Sciatic nerve (tissue), 2 donors: ENCODE measurements at regions not wholly inside any gene's neighbourhood (a gene's known extent, or its start where the extent isn't known, plus 50 kb on each side); places are given as distances from the start of the nearest gene placed in this dataset.

ENCODE experiments used
- ATAC-seq: fragments of 200-7000 bp; cut with Tn5 transposase; one replicate; pipeline ENCODE4 v1.9.1; 2020; ENCODE audit warnings: mild to moderate bottlenecking, moderate library complexity
- DNase-seq: peaks from one replicate; pipeline ENCODE4 v3.0.0-alpha.2; 2020; ENCODE audit warnings: low spot score
- intact Hi-C: fragments of 100-400 bp; cut with DNase I; formaldehyde crosslinking; loops from one replicate; pipeline ENCODE4 v1.14.2; 2022
- donor health status: DM: no; HTN: no; CAD: no.
- donor health status: DM: no; HTN: no; CAD: no.

GRCh38 chr7:73976761-73977618 is 51.0 kb upstream of the ELN start:
- intact Hi-C loops = no loop called here
- ATAC-seq (peak; percentile 33), DNase-seq (peak; percentile 51)

DNA sequence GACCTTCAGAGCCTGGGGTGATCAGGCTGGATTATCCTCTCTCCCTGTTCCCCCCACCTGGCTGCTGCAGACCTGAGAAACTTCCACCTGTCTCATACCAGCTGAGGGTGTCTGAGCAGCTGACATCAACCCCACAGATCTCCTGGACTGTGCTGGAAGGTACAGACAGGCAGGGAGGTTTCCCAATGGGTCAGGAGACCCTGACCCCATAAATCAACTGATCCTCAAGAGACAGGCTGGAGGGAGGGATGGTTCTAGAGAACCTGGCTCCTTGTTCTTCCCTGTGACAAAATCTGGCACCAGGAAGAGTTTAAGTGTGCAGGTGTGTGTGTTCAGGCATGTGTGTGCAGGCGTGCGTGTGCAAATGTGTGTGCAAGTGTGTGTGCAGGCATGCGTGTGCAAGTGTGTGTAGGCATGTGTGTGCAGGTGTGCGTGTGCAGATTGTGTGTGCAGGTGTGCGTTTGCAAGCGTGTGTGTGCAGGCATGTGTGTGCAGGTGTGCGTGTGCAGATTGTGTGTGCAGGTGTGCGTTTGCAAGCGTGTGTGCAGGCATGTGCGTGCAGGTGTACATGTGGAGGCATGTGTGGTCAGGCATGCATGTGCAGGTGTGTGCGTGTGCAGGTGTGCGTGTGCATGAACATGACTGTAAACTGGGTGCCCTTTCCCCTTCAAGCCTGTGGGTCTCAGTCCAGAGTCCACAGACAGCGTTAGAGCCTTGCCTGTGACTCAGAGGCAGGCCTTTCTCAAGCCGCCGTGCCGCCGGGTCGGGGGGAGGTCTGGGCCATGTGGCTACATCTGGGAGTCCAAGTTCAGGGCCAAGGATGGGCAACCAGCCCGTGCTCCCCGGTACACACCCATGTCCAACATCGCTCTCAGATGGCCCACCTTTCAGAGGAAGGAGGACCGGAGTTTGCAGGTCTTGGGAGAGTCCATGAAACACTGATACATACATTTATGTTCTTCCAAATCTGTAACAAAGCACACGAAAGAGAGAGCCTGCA is 50.1 kb upstream of the ELN start:
- ATAC-seq (peak; percentile 33), DNase-seq (peak; percentile 55)
- intact Hi-C loops = no loop called here
